H1 (cell line): ENCODE measurements at regions not wholly inside any gene's neighbourhood (a gene's known extent, or its start where the extent isn't known, plus 50 kb on each side); places are given as distances from the start of the nearest gene placed in this dataset.

ENCODE experiments used
- ATF2 ChIP-seq: IDR thresholded peaks from 2 replicates; pipeline ENCODE4 v1.6.1; 2012; ENCODE audit warnings: low read length, inconsistent platforms
- CREB1 ChIP-seq: IDR thresholded peaks from 2 replicates; pipeline ENCODE4 v1.6.1; 2012; ENCODE audit warnings: inconsistent platforms
- CTCF ChIP-seq, 3 experiments: IDR thresholded peaks; 1 replicate in 2 of 3; 2 replicates in 1 of 3; pipeline versions ENCODE4 v1.5.1 to v1.6.1; 2011; ENCODE audit warnings: low read length in 3 of 3, mild to moderate bottlenecking in 3 of 3, inconsistent platforms in 2 of 3, low read depth in 1 of 3, moderate library complexity in 1 of 3; ENCODE audit not compliant: insufficient read depth in 1 of 3; ENCODE audit errors: control extremely low read depth in 1 of 3
- EGR1 ChIP-seq: IDR thresholded peaks from 2 replicates; pipeline ENCODE4 v1.6.1; 2011; ENCODE audit warnings: low read depth, low read length, borderline replicate concordance
- POLR2A ChIP-seq, 2 experiments: IDR thresholded peaks; 1 replicate in 1 of 2; 2 replicates in 1 of 2; pipeline ENCODE4 v1.6.1; 2011; ENCODE audit warnings: low read depth in 2 of 2, low read length in 2 of 2, mild to moderate bottlenecking in 2 of 2; ENCODE audit errors: control extremely low read depth in 1 of 2
- POLR2AphosphoS5 ChIP-seq: IDR thresholded peaks from 2 replicates; pipeline ENCODE4 v1.6.1; 2011; ENCODE audit warnings: low read depth, low read length
- RAD21 ChIP-seq, 2 experiments: IDR thresholded peaks in 1 of 2; conservative IDR thresholded peaks in 1 of 2; 2 replicates each; pipeline ENCODE4 v1.6.1; 2011; ENCODE audit warnings: low read depth in 2 of 2, low read length in 2 of 2, improper control_type of control experiment in 1 of 2, inconsistent platforms in 1 of 2, mild to moderate bottlenecking in 1 of 2, moderate library complexity in 1 of 2
- RXRA ChIP-seq: IDR thresholded peaks from 2 replicates; pipeline ENCODE4 v1.6.1; 2011; ENCODE audit warnings: low read depth, mild to moderate bottlenecking, low read length, moderate library complexity; ENCODE audit not compliant: insufficient read depth
- SP1 ChIP-seq: IDR thresholded peaks from 2 replicates; pipeline ENCODE4 v1.6.1; 2011; ENCODE audit warnings: low read depth, low read length
- SP2 ChIP-seq: IDR thresholded peaks from 2 replicates; pipeline ENCODE4 v1.6.1; 2012; ENCODE audit warnings: mild to moderate bottlenecking, low read length, inconsistent platforms
- TCF12 ChIP-seq: IDR thresholded peaks from 2 replicates; pipeline ENCODE4 v1.6.1; 2011; ENCODE audit warnings: low read depth, mild to moderate bottlenecking, low read length
- YY1 ChIP-seq: IDR thresholded peaks from 2 replicates; pipeline ENCODE4 v1.6.1; 2011; ENCODE audit warnings: low read depth, mild to moderate bottlenecking, low read length

GRCh38 chr6:113221850-113222249, 635.3 kb upstream of the MARCKS start:
- no peak for TF ChIP-seq SP1
- TF ChIP-seq RAD21 (IDR thresholded peaks at IDR 0.05 in 1 of 2, conservative IDR thresholded peaks at IDR 0.05 in 1 of 2; ENCODE audit: low read depth in 2 of 2, low read length in 2 of 2) = no peak
- TF ChIP-seq EGR1 = no peak
- no peak for TF ChIP-seq CTCF (IDR thresholded peaks at IDR 0.05; ENCODE audit: control extremely low read depth in 1 of 3, insufficient read depth in 1 of 3, low read depth in 1 of 3, low read length in 3 of 3)
- no peak for TF ChIP-seq RXRA
- no peak for TF ChIP-seq POLR2A (IDR thresholded peaks at IDR 0.05; ENCODE audit: control extremely low read depth in 1 of 2, low read depth in 2 of 2, low read length in 2 of 2)
- no peak for TF ChIP-seq SP2
- no peak for TF ChIP-seq TCF12
- TF ChIP-seq YY1 = no peak
- TF ChIP-seq ATF2 = no peak
- no peak for TF ChIP-seq POLR2AphosphoS5
- no peak for TF ChIP-seq CREB1
